AG08396 (cell line): ENCODE measurements at regions not wholly inside any gene's neighbourhood (a gene's known extent, or its start where the extent isn't known, plus 50 kb on each side); places are given as distances from the start of the nearest gene placed in this dataset.

Source experiments
- DNase-seq: peaks from one replicate; pipeline ENCODE4 v3.0.0; 2012; ENCODE audit warnings: low spot score, mixed read lengths

- no peak for DNase-seq
These were observed 93.2 kb upstream of the RTL6 start for GRCh38 chr22:44591146-44591790.

- no peak for DNase-seq
These were observed 92.3 kb upstream of the RTL6 start for GRCh38 chr22:44590291-44590690.

- DNase-seq, result no peak
These were observed 91.8 kb upstream of the RTL6 start for GRCh38 chr22:44589831-44590230.

GRCh38 chr22:44588348-44588747, 90.3 kb upstream of the RTL6 start:
- DNase-seq, result no peak

- no peak for DNase-seq
These were observed 89.8 kb upstream of the RTL6 start for GRCh38 chr22:44587737-44588310.

- peak; percentile 45 for DNase-seq
These were observed 89.1 kb upstream of the RTL6 start for GRCh38 chr22:44586999-44587736.

- no peak for DNase-seq
These were observed 88.4 kb upstream of the RTL6 start for GRCh38 chr22:44586351-44586990.

GRCh38 chr22:44585559-44586350, 87.7 kb upstream of the RTL6 start:
- no peak for DNase-seq

GRCh38 chr22:44584256-44584902, 86.3 kb upstream of the RTL6 start:
- no peak for DNase-seq

- no peak for DNase-seq
These were observed 85.8 kb upstream of the RTL6 start for GRCh38 chr22:44583854-44584253.

- peak; percentile 50 for DNase-seq
These were observed 85.2 kb upstream of the RTL6 start for GRCh38 chr22:44583061-44583760.

- no peak for DNase-seq
These were observed 84.0 kb upstream of the RTL6 start for GRCh38 chr22:44582016-44582415.

GRCh38 chr22:44581096-44581435, 83.0 kb upstream of the RTL6 start:
- DNase-seq, result no peak

- no peak for DNase-seq
These were observed 82.4 kb upstream of the RTL6 start for GRCh38 chr22:44580176-44581095.

GRCh38 chr22:44578516-44579230, 80.6 kb upstream of the RTL6 start:
- no peak for DNase-seq

GRCh38 chr22:44578110-44578457, 80.1 kb upstream of the RTL6 start:
- DNase-seq, result no peak

- DNase-seq, result no peak
These were observed 79.5 kb upstream of the RTL6 start for GRCh38 chr22:44577391-44578109.

GRCh38 chr22:44576311-44577260, 78.6 kb upstream of the RTL6 start:
- DNase-seq, result no peak
